ENCODE measurements at regions not wholly inside any gene's neighbourhood (a gene's known extent, or its start where the extent isn't known, plus 50 kb on each side); places are given as distances from the start of the nearest gene placed in this dataset.

- Histone ChIP-seq H3K36me3 (no peaks in the 10 kb centered on the region), H3K9me3 (ENCODE audit: low read depth) (no peaks in the 10 kb centered on the region), H3K4me1 (ENCODE audit: low read depth) (no peaks in the 10 kb centered on the region), H3K27ac (no peak overlapping the region), H3K4me3 (no peak overlapping the region), H3K27me3 (no peaks in the 10 kb centered on the region)
- no peak for TF ChIP-seq CTCF (IDR thresholded peaks at IDR 0.05; ENCODE audit: low read depth, low read length)
- DNase-seq (ENCODE audit: low read depth in 1 of 2, low spot score in 1 of 2), result peak; percentile 24 to 48
These were observed 52.3 kb upstream of the BNIP2 start for GRCh38 chr15:59741274-59741906.

GRCh38 chr15:59739557-59740186 is 50.6 kb upstream of the BNIP2 start:
- Histone ChIP-seq H3K9me3 (ENCODE audit: low read depth) (no peaks in the 10 kb centered on the region), H3K27ac (no peak overlapping the region), H3K4me3 (no peak overlapping the region), H3K4me1 (ENCODE audit: low read depth) (no peaks in the 10 kb centered on the region), H3K27me3 (no peaks in the 10 kb centered on the region), H3K36me3 (no peaks in the 10 kb centered on the region)
- DNase-seq (ENCODE audit: low read depth in 1 of 2, low spot score in 1 of 2), result no peak
- no peak for TF ChIP-seq CTCF (IDR thresholded peaks at IDR 0.05; ENCODE audit: low read depth, low read length)

Measured in cardiac muscle cell (in vitro differentiated cells and primary cell).